ENCODE measurements at regions not wholly inside any gene's neighbourhood (a gene's known extent, or its start where the extent isn't known, plus 50 kb on each side); places are given as distances from the start of the nearest gene placed in this dataset.
"Not testable (repeated sequence)": the region's sequence is repeated elsewhere in the genome, so short reads cannot be mapped to it uniquely, and the experiment has no call there.

DNA sequence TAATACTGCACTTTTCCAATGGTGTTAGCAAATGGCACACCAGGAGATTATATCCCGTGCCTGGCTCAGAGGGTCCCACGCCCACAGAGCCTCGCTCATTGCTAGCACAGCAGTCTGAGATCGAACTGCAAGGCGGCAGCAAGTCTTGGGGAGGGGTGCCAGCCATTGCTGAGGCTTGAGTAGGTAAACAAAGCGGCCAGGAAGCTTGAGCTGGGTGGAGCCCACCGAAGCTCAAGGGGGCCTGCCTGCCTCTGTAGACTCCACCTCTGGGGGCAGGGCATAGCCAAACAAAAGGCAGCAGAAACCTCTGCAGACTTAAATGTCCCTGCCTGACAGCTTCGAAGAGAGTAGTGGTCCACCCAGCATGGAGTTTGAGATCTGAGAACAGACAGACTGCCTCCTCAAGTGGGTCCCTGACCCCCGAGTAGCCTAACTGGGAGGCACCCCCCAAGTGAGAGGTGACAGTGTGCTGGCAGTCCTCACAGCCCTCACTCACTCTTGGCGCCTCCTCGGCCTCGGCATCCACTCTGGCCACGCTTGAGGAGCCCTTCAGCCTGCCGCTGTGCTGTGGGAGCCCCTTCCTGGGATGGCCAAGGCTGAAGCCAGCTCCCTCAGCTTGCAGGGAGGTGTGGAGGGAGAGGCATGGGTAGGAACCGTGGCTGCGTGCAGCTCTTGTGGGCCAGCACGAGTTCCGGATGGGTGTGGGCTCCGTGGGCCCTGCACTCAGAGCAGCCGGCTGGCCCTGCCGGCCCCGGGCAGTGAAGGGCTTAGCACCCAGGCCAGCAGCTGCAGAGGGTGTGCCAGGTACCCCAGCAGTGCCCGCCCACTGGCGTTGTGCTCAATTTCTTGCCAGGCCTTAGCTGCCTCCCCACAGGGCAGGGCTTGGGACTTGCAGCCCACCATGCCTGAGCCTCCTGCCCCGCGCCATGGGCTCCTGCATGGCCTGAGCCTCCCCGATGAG, 188.0 kb downstream of the MMUT start:
- not testable (repeated sequence) for DNase-seq

DNA sequence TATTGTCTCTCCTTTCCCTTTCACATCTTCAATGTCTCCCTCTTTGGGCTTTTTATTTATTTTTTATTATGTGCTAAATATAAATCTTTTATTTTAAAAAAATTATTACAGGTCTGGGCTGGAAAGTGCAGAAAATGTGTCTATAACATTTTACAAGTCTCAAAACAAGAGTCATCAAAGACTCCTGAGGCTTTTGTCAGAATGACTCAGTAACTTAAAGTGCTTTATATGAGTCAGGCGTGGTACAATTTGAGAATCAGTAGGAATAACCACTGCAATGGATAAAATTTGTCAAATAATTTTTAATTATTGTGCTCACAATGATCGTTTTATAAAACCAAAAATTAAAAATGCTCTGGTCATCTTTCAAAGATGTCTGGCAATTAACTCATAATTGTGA, 193.9 kb downstream of the MMUT start:
- no peak for DNase-seq

DNA sequence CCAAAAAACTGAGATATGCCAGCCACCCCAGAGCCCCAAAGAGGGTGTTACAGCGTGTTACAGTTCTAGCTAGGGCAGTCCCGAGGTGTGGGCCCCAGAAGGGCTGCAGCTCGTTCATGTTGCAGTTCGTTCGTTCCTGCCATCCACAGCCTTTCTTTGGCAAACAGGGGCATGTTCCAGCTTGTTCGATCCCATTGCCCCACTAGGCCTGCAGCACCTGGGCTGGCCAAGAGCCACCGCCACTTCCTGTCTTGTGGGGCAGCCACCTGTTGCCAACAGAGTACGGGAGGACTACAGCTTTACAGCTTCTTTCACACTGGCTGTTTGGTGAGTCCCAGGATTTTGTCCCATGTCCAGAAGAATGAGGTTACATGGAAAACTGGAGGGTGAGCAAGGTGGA, 198.1 kb downstream of the MMUT start:
- no peak for DNase-seq

DNA sequence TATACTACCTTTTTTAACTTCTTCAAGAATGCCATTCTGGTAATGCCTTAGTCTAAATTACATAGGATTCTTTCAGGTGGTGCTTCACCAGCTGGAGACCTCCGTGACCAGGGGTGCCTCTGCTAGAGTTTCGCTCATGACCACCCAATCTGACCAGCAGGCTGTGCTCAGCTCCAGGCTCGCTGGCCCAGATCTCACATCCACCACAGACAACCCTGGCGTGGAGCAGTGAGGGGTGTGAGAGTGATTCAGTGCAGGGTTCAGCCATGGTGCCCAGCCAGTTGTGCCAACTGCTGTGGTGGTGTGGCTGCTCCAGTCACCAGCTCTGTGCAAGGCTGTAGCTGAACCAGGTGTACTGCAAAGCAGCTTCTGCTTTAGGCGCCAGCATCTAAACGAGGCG, 198.6 kb downstream of the MMUT start:
- DNase-seq: no peak

DNA sequence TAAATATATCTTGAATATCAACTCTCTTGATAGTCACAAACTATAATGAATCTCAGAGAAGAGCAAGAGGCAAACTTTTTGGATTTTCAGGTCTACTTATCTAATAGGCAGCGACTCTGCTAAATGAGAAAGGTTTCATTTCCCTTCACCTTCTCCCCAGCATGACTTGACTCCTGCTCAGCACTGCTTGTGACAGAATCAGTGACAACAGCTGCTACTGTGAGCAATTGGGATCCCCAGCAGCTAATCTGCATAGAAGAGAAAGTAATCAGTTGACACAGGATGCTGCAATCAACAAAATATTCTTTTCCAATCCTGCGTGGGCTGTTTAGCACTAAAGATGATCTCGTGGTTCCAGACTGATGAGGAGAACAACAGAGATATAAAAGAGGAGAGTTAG, 205.5 kb downstream of the MMUT start:
- no peak for DNase-seq

DNA sequence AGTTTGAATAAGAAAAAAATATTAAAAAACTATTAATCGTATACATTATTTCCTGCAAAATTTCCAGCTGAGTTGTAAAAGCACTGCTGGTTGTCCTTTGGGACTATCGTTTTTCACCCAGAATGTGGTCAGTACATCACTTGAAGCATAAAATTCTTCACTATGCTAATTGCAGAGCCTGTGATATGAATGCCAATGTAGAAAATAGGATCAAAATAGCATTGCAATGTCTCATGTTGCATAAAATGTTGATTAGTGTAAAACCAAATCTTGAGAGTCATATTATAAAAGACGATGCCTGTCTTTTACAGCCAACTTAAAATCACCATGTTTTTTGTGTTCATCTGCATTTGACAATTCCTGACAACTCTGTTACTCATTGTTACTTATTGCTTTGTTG, 207.7 kb downstream of the MMUT start:
- no peak for DNase-seq

DNA sequence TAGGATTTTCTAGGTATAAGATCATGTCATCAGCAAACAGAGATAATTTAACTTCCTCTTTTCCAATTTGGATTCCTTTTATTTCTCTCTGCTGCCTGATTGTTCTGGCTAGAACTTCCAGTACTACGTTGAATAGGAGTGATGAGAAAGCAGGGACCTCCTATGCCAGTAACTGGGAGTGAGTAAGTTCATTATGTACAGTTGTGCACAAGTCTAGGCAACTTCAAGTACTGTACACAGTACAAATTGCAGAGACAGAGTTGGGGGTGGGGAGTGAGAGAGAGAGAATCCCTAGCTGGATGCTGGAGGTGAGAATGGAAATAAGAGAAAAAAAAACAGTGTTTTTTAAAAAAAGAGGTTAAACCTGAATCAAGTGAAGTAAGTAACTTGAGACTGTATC, 210.2 kb downstream of the MMUT start:
- no peak for DNase-seq

DNA sequence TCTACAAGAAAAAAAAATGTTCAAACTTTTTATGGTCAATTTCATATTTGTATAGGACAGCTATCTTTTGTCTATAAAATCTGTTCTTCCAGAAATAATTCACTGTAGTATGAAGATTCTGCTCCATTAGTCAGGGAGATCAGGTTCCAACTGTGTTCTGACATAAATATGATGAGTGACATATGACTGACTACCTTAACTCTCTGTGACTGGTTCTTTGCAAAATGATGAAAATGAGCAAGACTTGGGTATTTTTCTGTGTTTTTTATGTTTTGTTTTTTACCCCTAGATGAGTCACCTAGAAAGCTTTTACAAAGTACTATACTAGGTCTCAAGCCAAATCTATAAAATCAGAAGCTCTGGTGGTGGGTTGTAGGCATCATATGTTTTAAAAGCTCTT, 229.6 kb downstream of the MMUT start:
- no peak for DNase-seq

DNA sequence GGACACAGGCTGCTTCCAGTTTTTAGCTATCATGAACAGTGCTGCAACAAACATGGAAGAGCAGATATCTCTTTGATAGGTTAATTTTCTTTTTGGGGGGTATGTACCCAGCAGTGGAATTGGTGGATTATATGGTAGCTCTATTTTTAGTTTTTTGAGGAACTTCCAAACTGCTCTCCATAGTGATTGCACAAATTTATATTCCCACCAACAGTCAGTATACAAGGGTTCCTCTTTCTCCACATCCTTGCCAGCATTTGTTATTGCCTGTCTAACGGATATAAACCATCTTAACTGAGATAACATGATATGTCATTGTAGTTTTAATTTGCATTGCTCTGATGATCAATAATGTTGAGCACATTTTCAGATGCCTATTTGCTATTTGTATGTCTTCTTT, 237.6 kb downstream of the MMUT start:
- DNase-seq: no peak

DNA sequence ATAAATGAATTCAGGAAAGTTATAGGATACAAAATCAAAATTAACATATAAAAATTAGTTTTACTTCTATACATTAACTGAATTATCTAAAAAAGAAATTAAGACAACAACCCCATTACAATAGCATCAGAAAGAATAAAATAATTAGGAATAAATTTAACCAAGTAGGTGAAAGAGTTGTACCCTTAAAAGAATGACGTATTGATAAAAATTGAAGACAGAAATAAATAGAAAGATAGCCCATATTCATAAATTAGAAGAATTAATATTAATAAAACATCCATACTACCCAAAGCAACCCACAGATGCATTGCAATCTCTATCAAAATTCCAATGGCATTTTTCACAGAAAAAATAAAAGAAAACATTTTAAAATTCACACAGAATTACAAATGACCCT, 242.8 kb downstream of the MMUT start:
- no peak for DNase-seq

DNA sequence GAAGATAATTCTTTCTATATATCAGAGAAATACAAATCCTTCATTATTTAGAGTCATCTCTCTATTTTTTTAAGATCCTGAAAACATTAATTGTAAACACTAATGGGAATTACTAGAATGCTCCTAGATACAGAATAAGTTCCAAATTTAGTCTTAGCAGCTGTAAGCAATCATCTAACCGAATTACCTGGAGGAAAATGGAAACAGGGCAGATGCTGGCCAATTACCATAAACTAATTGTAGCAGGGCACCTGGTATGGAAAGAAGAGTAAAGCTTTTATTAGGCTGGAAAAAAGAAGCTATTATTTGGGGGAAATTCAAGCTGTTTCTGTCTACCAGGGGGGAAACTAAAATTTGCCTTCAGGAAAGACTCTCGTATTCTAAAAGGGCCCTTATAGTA, 257.5 kb downstream of the MMUT start:
- DNase-seq: peak; percentile 28

DNA sequence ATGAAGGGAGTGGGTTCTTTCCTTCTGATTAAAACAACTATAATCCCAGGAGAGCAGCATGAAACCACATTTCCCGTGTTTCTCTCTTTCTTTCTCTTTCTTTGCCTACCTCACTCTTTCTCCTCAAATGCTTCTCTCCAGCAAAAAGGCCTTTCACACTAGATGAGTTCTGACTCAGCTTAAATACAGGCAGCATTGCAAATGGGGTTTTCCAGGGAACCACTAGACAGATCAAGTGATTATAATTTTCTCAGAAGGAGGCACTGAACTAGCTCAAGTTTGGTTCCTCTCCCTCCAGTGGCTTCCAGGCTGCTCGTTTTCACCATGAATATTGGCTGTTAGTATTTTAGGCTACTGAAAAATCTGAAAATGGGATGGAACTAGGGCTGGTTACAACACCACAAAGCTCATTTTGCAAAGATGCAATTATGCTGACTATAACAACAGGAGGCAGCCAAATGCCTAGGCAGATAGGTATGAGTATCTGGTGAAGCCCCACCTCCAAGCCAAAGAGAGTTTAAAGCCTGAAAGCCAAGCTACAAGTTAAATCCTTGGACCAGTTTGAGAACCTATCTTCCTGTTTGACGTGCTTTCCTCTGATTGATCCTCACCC, 260.0 kb downstream of the MMUT start:
- no peak for DNase-seq

DNA sequence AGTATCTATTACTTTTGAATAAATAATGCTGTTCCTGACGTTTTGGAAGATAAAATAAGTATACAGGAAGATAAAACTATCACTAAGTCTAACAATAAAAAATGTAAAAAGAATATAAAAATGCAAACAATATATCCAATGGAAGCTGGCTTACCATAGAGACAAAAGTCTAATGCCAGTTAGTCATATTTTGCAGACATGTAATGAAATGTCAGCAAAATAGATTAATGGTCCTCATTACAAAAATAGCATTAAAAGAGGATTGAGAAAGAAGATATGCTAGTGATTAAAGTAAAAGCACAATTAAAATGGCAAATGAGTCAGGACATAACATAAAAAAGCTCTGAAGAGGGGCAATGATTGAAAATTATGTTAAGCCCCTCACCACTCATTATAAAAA, 265.0 kb downstream of the MMUT start:
- DNase-seq: no peak

DNA sequence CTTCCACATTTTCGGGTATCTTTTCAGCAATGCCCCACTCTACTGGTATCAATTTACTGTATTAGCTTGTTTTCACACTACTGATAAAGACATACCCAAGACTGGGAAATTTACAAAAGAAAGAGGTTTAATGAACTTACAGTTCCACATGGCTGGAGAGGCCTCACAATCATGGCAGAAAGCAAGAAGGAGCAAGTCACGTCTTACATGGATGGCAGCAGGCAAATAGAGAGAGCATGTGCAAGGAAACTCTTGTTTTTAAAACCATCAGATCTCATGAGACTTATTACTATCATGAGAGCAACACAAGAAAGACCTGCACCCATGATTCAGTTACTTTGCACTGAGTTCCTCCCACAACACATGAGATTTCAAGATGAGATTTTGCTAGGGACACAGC, 300.7 kb downstream of the MMUT start:
- DNase-seq: not testable (repeated sequence)

DNA sequence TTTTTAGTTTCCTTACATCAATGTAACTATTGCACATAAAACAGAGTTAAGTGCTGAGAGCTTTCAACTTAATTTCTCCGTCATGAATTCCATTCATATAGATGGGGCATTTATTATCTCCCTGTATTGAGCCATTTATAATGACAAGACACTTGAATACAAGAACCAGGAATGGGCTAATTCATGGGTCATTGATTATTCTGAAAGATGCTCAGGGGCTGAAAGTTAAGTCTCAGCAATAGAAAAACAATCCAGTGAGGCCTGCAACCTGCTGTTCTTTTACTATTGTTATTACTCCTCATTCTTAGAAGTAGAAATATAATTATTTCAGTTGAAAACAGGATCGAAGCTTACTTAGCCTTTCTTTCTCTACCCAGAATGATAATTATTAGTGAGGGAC, 307.7 kb downstream of the MMUT start:
- DNase-seq: no peak

DNA sequence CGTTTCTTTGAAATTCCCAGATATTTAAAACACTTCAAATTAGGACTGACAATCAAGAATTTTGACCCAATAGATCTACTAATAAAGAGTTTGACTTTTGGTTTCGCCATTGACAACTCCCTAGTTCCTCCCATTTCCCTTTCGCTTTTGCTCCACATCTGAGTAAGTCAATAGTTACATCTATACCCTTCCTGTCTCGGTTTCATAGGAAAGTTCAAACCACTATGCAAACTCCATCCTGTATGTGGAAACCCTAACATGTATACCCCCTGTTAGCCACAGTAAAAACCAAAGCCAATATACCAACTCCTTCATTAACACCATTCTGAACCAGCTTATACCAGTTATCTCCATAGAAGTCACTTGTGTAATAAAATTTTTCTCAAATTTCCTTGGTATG, 311.1 kb downstream of the MMUT start:
- DNase-seq: no peak

DNA sequence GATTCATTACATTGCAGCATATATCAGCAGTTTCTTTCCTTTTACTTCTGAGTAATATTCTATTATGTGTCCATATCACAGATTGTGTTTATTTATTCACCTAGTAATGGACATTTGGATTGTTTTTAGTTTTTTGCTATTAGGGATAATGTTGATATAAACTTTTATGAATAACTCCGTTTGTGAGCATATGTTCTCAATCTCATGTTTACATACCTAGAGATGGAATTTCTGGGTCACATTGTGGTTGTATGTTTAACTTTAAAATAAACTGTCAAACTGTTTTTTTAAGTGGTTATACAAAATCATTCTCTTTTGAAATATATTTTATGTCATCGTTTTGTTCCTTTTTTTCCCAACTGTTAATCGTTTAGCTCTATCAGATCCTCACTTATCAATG, 311.6 kb downstream of the MMUT start:
- DNase-seq: no peak

DNA sequence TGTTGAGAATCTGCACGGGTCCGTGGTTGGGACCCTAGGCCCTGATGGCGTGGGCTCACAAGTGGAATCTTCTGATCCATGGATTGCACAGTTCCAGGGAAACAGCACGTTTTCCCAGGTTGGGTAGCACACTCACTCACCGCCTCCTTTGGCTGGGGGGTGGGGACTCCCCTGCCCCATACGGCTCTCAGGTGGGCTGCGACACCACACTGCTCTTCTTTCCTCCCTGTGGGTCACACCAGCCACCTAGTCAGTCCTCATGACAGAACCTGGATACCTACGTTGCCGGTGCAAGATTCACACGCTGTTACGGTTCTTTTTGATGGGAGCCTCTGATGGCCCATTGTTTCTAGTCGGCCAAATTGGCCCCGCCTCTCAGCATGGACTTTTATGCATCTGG, 312.0 kb downstream of the MMUT start:
- DNase-seq: no peak

DNA sequence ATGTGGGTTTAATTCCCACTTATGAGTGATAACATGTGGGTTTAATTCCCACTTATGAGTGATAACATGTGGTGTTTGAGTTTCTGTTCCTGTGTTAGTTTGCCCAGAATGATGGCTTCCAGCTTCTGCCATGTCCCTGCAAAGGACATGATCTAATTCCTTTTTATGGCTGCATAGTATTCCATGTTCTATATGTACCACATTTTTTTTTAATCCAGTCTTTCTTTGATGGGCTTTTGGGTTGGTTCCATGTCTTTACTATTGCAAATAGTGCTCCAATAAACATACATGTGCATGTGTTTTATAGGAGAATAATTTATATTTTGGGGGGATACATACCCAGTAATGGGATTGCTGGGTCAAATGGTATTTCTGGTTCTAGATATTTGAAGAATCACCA, 317.8 kb downstream of the MMUT start:
- no peak for DNase-seq

DNA sequence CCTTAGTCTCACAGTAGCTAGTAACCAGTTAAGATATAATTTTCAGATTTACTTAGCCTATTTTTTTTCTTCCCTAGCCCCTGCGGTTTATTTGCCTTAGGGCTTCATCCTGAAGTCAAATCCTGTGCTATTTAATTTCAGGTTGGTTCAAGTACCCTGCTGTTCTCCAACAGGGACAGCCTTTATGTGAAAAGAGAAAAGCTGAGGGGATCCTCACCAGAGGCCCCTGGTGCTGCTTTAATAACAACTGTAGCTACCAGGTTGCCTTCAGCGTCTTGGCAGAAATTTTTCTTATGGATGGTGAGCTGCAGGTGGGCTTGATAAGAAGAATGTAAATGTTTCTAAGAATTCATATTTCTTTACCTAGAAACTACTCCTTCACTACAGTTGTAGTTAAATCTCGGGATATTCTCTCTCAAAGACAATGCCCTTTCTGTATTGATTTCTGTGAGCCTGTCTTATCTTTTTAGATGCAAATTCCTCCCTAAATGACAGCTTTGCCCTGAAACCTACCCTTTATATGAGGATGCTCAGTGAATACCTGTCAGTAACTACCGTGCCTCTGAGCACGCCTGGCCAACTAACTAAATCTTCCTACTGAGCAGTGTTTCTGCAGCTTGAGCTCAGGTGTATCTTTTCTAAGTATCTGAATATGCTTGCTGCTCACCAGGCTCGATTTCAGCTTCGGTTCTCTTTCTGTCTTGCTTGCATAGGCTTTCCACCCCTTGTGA, 320.5 kb downstream of the MMUT start:
- DNase-seq: peak; percentile 26

DNA sequence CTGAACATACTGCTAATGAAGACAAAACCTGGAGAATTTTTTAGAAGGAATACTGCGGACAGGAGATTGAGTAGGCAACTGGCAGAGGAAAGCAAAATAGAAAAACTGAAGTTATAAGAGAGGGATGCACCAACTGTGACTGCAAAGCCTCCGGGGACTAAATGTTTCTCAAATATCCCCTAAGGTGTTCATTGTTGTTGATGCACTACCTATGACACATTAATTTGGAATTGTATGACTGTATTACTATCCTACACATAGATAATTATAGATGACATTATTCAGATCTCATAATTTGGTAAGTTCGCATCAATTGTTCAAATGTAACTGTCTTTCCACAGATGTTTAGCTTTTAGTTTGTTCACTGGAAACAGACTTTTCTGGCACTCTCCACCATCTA, 341.1 kb downstream of the MMUT start:
- DNase-seq: no peak

DNA sequence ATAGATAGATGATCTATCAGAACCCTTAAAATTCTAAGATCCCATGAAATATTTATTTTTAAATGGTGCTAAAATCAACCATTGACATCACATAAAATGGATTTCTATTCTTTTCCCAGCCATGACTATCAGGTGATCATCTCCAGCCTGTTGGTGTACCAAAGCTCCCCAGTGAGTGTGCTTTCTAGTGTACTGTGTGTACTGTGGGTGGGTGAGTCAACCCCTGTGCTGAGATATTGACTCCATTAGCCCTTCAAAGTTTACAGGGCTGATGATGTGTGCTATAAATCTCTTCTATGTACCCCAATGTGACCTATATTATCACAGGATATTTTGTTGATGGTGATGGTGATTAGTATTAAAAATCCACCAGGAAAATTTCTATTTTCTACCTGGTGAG, 344.6 kb downstream of the MMUT start:
- DNase-seq: no peak

DNA sequence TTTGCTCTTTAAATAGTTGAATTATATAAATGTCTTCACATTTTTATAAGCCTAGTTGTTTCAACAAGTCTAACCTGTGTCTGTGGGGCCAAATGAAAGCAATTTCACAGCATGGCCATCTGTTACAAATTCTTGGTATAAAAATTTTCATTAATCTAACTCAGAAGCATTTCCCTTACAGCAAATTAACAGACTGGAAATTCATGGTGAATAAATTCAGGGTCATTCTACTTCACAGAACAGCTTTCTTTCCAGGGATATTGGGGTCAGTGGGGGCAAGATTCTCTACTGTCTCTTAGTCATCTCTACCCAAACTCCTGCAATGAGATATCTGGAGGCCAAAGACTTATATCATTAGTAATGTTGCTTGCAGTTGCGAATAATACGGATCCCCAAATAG, 352.1 kb downstream of the MMUT start:
- DNase-seq: no peak

DNA sequence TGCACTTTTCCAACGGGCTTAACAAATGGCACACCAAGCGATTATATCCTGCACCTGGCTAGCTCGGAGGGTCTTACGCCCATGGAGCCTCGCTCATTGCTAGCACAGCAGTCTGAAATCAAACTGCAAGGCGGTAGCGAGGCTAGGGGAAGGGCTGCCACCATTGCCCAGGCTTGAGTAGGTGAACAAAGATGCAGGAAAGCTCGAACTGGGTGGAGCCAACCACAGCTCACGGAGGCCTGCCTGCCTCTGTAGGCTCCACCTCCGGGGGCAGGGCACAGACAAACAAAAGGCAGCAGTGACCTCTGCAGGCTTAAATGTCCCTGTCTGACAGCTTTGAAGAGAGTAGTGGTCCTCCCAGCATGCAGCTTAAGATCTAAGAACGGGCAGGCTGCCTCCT, 365.4 kb downstream of the MMUT start:
- not testable (repeated sequence) for DNase-seq
